Cardiac fibroblast (primary cell): ENCODE measurements at regions not wholly inside any gene's neighbourhood (a gene's known extent, or its start where the extent isn't known, plus 50 kb on each side); places are given as distances from the start of the nearest gene placed in this dataset.
"Not testable (repeated sequence)": the region's sequence is repeated elsewhere in the genome, so short reads cannot be mapped to it uniquely, and the experiment has no call there.

ENCODE experiments used
- DNase-seq, 2 donors: peaks; one replicate each; pipeline versions ENCODE4 v3.0.0 to v3.0.0-alpha.2; 2010; ENCODE audit warnings: low read depth in 2 of 2
- H3K4me3 ChIP-seq, 2 donors: replicated peaks in 1 of 2; 1 replicate in 1 of 2; 2 replicates in 1 of 2; pipeline ENCODE4 v1.5.1; 2011; ENCODE audit warnings: low read depth in 2 of 2, low read length in 2 of 2, mild to moderate bottlenecking in 2 of 2, moderate library complexity in 1 of 2
- TF ChIP-seq, protein P1 (sequence below): IDR thresholded peaks from one replicate; pipeline ENCODE4 v1.5.1; 2011; ENCODE audit warnings: low read depth, mild to moderate bottlenecking, low read length, inconsistent platforms

DNA sequence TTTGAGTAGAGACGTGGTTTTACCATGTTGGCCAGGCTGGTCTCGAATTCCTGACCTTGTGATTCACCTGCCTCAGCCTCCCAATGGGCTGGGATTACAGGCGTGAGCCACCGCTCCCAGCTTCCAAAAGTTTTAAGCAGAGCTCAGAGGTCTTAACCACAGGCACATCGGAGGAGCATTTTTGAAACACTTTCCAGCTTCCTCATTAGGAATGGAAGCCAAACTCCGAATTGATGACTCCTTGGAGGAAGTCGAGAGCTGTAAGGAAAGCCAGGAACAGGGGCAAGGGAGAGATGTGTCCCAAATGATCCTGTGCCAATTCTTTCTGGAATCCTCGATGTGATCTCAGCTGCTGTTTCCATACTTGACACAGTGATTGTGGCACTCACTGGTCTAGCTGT is 56.2 kb upstream of the CCZ1B start:
- peak in 1 of 2 donors; percentile 3 for DNase-seq

DNA sequence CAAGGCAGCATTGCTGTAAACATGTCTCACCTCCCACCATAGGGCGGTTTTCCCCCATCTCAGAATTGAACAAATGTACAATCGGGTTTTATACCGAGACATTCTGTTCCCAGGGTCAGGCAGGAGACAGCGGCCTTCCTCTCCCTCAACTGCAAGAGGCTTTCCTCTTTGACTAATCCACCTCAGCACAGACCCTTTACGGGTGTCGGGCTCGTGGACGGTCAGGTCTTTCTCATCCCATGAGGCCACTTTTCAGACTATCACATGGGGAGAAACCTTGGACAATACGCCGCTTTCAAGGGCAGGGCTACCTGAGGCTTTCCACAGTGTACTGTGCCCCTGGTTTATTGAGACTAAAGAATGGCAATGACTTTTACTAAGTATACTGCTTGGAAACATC is 57.7 kb upstream of the CCZ1B start:
- not testable (repeated sequence) for H3K4me3 ChIP-seq, DNase-seq

More for the DNA sequence above, 56.2 kb upstream of the CCZ1B start:
- H3K4me3 ChIP-seq: not testable (repeated sequence)

DNA sequence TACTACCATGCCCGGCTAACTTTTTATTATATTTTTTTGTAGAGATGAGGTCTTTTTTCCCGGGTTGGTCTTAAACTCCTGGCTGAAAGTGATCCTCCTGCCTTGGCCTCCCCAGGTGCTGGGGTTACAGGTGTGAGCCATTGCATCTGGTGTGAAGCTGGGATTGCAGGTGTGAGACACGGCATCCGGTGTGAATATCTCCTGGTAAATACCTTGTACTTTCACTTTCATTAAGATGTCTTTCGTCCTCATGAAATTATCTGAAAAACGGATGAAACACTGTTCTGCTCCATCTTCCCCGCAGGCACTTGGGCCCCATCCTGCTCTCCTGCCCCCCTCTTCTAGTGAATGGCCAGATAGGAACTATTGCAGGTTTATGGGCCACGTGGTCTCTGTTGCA is 60.1 kb upstream of the CCZ1B start:
- TF ChIP-seq, protein P1, sequence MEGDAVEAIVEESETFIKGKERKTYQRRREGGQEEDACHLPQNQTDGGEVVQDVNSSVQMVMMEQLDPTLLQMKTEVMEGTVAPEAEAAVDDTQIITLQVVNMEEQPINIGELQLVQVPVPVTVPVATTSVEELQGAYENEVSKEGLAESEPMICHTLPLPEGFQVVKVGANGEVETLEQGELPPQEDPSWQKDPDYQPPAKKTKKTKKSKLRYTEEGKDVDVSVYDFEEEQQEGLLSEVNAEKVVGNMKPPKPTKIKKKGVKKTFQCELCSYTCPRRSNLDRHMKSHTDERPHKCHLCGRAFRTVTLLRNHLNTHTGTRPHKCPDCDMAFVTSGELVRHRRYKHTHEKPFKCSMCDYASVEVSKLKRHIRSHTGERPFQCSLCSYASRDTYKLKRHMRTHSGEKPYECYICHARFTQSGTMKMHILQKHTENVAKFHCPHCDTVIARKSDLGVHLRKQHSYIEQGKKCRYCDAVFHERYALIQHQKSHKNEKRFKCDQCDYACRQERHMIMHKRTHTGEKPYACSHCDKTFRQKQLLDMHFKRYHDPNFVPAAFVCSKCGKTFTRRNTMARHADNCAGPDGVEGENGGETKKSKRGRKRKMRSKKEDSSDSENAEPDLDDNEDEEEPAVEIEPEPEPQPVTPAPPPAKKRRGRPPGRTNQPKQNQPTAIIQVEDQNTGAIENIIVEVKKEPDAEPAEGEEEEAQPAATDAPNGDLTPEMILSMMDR: no peak
- DNase-seq: no peak
- H3K4me3 ChIP-seq: no peak overlapping the region

DNA sequence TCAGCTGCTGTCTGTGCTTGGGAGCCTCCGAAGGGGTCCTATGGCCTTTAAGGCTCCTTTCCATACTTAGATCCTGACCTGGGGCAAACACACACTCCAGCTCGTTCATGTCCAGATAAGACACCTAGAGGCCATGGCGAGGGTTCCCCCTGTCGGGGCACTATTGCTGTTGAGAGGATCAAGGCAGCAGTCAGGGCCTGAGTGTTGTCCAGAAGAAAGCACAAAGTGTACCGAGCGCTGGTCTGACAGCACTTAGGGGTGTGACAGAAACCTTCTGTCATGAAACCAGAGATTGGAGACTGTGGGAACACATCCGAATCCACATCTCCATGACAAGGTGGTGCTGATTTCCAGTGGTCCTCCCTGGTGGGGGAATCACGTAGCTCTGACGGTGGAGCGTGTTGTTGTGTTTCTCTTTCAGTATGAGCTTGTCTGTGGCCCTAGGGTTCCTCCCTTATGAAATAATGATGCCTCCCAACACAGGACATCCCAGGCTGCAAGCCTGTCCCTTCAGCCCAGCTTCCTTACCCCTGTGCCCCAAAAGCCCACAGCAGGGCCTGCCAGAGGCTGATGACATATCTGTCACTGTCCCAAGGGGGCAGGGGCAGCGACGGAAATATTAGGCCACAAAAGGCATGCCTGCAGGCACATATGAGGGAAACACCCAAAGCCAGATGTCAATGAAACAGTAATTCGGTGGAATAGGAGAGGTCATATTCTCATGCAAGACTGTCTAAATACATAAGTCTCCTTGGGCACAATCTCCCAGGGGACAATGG is 62.4 kb upstream of the CCZ1B start:
- not testable (repeated sequence) for H3K4me3 ChIP-seq, DNase-seq

DNA sequence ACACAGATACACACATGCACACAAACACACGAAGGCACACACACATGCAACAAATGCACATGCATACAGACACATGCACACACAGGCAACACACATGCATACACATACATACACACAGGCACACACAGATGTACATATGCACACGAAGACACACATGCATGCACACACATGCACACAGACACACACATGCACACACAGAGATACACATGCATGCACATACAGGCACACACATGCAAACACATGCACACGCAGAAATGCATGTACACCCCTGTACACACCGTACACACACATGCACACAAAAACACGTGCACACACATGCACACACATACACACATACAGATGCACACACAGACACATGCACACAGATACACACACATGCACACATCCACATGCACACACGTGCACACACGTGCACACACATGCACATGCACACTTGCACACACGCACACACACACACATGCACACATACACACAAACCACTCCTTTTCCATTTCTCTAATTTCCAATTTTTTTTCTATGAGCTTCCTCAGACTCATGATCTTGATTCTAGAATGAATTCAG is 63.3 kb upstream of the CCZ1B start:
- TF ChIP-seq, protein P1: no peak
- H3K4me3 ChIP-seq: no peak overlapping the region
- DNase-seq: no peak

DNA sequence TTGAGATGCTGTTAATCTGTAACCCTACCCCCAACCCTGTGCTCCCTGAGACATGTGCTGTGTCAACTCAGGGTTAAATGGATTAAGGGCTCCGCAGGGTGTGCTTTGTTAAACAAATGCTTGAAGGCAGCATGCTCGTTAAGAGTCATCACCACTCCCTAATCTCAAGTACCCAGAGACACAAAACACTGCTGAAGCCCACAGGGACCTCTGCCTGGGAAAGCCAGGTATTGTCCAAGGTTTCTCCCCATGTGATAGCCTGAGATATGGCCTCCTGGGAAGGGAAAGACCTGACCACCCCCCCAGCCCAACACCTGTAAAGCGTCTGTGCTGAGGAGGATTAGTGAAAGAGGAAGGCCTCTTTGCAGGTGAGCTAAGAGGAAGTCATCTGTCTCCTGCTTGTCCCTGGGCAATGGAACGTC is 76.0 kb upstream of the CCZ1B start:
- not testable (repeated sequence) for H3K4me3 ChIP-seq, DNase-seq

DNA sequence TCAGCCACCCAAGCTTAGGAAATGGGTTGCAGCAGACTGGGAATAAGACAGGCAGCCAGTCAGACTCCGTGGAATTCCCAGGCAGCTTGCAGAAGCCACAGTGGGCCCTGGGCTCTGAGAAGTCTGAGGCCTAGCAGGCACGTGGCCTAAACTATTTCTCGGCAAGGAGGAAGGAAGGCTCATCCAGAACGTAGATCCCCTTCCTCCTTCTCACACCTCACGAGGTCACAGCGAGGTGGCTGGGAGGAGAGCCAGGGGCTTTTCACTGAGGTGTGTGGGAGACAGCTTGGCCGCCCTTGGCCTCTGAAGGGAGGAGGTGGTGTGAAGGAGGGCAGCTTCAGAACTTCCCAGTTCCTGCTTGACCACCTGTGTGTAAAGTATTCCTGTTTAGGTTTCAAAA is 77.2 kb upstream of the CCZ1B start:
- not testable (repeated sequence) for H3K4me3 ChIP-seq
- DNase-seq: peak in 1 of 2 donors; percentile 3

DNA sequence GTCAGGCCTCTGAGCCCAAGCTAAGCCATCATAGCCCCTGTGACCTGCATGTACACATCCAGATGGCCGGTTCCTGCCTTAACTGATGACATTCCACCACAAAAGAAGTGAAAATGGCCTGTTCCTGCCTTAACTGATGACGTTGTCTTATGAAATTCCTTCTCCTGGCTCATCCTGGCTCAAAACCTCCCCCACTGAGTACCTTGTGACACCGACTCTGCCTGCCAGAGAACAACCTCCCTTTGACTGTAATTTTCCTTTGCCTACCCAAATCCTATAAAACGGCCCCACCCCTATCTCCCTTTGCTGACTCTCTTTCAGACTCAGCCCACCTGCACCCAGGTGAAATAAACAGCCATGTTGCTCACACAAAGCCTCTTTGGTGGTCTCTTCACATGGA is 77.7 kb upstream of the CCZ1B start:
- DNase-seq: not testable (repeated sequence)

DNA sequence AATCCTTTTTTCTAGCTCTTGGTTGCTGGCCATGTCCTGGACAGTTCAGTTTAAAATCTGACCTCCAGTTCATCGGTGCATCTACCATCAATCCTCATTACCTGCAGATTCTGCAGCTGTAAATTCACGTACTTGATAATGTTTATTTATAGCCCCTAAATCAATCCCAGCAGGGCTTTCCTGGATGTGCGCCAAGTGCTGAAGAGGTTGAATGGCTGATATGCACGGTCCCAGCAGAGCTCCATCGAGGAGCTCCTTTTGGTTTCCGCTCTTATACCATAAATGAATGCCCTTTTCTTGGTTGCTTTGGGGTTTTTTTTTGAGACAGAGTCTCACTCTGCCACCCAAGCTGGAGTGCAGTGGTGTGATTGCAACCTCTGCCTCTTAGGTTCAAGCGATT is 91.2 kb upstream of the CCZ1B start:
- H3K4me3 ChIP-seq: no peak overlapping the region
- DNase-seq: no peak
- TF ChIP-seq, protein P1: no peak

More for the DNA sequence above, 77.7 kb upstream of the CCZ1B start:
- not testable (repeated sequence) for H3K4me3 ChIP-seq

DNA sequence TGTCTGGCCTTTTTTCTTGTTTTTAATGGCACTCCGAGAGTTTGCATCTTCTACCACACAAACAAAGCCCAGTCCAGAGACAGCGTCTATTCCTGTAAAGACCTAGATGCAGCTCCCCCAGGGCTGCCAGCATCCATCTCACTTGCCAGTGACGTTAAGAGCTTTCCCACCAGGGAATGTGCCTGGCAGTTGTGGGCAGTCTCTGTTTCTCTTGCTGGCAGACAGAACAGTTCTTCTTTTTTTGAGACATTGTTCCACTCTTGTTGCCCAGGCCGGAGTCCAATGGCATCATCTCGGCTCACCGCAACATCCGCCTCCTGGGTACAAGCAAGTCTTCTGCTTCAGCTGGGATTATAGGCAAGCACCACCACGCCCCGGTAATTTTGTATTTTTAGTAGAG is 93.1 kb upstream of the CCZ1B start:
- DNase-seq, H3K4me3 ChIP-seq: not testable (repeated sequence)

DNA sequence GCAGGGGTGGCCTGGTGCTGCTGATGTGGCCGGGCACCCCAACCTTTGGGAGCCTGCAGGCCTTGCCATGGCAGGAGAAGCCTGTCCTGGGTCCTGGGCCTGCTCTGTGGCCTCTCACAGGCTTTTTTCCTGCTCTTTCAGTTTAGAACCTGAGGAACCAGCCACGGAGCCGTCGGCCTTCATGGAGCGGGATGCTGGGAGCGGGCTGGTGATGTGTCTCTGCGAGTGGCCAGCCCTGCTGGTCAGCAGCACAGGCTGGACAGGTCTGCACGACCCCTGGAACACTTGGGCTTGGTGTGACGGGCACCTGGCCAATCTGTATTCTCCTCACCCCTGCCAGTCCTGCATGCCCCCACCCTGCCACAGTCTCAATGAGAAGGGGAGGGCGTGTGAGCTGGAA is 98.4 kb upstream of the CCZ1B start:
- H3K4me3 ChIP-seq, DNase-seq: not testable (repeated sequence)

DNA sequence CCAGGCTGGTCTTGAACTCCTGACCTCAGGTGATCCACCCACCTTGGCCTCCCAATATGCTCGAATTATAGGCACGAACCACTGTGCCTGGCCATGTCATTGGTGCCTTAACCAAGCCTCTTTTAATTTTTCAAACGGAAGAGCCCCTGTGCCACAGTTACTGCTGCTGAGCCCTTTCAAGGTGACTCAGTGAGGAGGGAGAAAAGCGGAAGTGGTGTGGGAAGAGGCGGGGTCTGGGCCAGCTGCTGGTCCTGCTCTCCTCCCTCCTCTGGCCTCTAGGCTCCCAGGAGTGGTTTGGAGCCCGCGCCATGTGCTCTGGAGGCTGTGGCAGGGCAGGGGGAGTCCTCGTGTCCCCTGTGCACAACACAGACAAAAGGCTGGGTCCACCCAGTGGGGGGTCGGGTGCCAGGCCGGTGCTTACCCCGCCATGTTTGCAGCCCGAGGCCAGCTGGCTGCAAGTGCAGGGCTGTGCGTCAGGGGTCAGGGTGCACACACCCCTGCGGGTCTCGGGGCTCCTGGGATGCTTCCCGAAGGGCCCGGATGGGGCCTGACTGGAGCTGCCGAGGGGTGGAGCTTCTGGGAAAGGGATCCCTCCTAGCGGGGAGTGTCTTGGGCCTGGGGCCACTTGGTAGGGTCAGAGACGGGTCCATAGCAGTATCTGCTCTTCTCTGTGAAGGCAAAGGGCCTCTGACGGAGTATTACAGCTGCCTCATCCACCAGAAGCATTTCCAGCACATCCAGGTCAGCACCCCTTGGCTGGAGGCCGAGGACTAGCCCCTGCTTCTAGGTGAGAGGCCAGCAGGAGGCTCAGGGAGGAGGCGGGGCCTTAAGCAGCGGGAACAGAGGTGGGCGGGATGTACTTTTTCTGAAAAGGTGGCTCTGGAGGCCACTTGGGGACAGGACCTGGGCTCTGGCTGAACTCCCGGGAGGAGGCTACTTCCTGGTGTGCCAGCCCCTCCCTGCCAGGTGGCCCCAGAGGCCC is 100.4 kb upstream of the CCZ1B start:
- DNase-seq, H3K4me3 ChIP-seq: not testable (repeated sequence)

DNA sequence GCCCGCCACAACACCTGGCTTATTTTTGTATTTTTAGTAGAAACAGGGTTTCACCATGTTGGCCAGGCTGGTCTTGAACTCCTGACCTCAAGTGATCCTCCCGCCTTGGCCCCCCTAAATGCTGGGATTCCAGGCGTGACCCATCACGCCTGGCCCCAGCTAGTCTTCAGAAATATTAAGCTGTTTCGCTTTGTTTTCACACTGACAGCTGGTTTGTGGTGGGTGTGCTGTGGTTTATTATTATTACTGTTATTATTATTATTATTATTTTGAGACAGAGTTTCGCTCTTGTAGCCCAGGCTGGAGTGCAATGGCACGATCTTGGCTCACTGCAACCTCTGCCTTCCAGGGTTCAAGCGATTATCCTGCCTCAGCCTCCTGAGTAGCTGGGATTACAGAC is 101.6 kb upstream of the CCZ1B start:
- DNase-seq, H3K4me3 ChIP-seq: not testable (repeated sequence)

DNA sequence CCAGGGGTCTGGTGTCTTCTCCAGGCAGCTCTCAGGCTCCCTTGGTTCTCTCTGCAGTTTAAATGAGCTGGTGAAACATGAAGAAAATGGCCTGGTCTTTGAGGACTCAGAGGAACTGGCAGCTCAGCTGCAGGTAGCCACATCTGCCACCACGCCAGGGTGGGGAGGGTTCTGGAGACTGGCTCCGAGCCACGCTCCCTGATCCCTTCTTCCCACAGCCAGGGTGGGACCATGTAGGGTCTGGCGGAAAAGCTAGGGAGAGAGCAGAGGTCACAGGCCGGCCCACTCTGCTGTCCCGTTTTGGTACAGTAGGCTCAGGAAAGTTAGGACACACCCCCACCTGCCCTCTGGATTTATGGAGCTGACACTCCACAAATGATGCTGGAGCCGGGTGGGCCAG is 103.5 kb upstream of the CCZ1B start:
- not testable (repeated sequence) for H3K4me3 ChIP-seq, DNase-seq
